Panc1 (cell line): ENCODE measurements at regions not wholly inside any gene's neighbourhood (a gene's known extent, or its start where the extent isn't known, plus 50 kb on each side); places are given as distances from the start of the nearest gene placed in this dataset.

ENCODE experiments used
- ATAC-seq: fragments of 200-7000 bp; cut with Tn5 transposase; 2 replicates; pipeline ENCODE4 v1.9.1; 2020; ENCODE audit warnings: mild to moderate bottlenecking, moderate library complexity
- BruUV-seq: library from RNA; stranded (reverse); fragments of 400-500 nt; replicated peaks from 2 replicates; lab custom pipeline; 2021; lab: Mats Ljungman, UMichigan
- CTCF ChIA-PET: fragments of 300-600 bp; sonication (Branson Sonifier 250); formaldehyde crosslinking; loops from one replicate; lab custom pipeline; 2022; ENCODE audit warnings: antibody characterized with exemption; lab: Charles Lee
- POLR2A ChIA-PET: fragments of 300-600 bp; sonication (Branson Sonifier 250); formaldehyde crosslinking; loops from one replicate; lab custom pipeline; 2022; ENCODE audit warnings: antibody characterized with exemption; lab: Charles Lee
- DNase-seq: peaks from one replicate; pipeline ENCODE4 v3.0.0-alpha.2; 2010; ENCODE audit warnings: low read depth, low spot score
- H3K27ac ChIP-seq: 2 replicates; pipeline ENCODE4 v1.5.1; 2011; ENCODE audit warnings: mild to moderate bottlenecking, low read length, inconsistent platforms
- H3K27me3 ChIP-seq: fragments of 200-500 bp; sonication (Bioruptor generic); 2 replicates; pipeline ENCODE4 v1.6.0; 2014; ENCODE audit warnings: low read length, inconsistent platforms; ENCODE audit not compliant: control insufficient read depth, insufficient read depth
- H3K36me3 ChIP-seq: fragments of 200-500 bp; sonication (Bioruptor generic); 2 replicates; pipeline ENCODE4 v1.5.1; 2014; ENCODE audit warnings: inconsistent platforms, mild to moderate bottlenecking, low read length, moderate library complexity; ENCODE audit not compliant: control insufficient read depth, insufficient read depth
- H3K4me1 ChIP-seq: 2 replicates; pipeline ENCODE4 v1.5.1; 2011; ENCODE audit warnings: inconsistent platforms, mild to moderate bottlenecking, low read length, moderate library complexity; ENCODE audit not compliant: control insufficient read depth, insufficient read depth
- H3K4me3 ChIP-seq, 2 experiments: 2 replicates each; pipeline ENCODE4 v1.5.1; 2011 to 2012; ENCODE audit warnings: low read depth in 2 of 2, low read length in 2 of 2, mild to moderate bottlenecking in 2 of 2, inconsistent platforms in 1 of 2, moderate library complexity in 1 of 2
- H3K9me3 ChIP-seq: fragments of 200-500 bp; sonication (Bioruptor generic); 2 replicates; pipeline ENCODE4 v1.5.1; 2014; ENCODE audit warnings: low read depth, mild to moderate bottlenecking, inconsistent platforms, low read length, moderate library complexity; ENCODE audit not compliant: control insufficient read depth, insufficient read depth
- CTCF ChIP-seq: fragments of 450-650 bp; IDR thresholded peaks from 2 replicates; pipeline ENCODE4 v1.5.1; 2017; ENCODE audit warnings: mild to moderate bottlenecking
- POLR2AphosphoS5 ChIP-seq: IDR thresholded peaks from 2 replicates; pipeline ENCODE4 v1.6.1; 2012; ENCODE audit warnings: mild to moderate bottlenecking, low read depth, low read length, moderate library complexity
- SIN3A ChIP-seq: IDR thresholded peaks from 2 replicates; pipeline ENCODE4 v1.6.1; 2012; ENCODE audit warnings: low read depth, mild to moderate bottlenecking, low read length, moderate library complexity, borderline replicate concordance; ENCODE audit not compliant: insufficient read depth
- TCF7L2 ChIP-seq: IDR thresholded peaks from 2 replicates; pipeline ENCODE4 v1.6.1; 2011; ENCODE audit warnings: mild to moderate bottlenecking, low read depth, low read length, inconsistent platforms
- in situ Hi-C: cut with HindIII; loops from 2 replicates; pipeline ENCODE4 v1.10.0; 2016; ENCODE audit warnings: low sequenced_read_pairs, low pct_unique_long_range_greater_than_20kb
- intact Hi-C: fragments of 100-400 bp; cut with micrococcal nuclease; formaldehyde crosslinking; loops from one replicate; pipeline ENCODE4 v1.10.0; 2022; ENCODE audit not compliant: unreplicated experiment
- TF ChIP-seq, protein P1 (sequence below), 2 experiments: IDR thresholded peaks; 2 replicates each; pipeline ENCODE4 v1.6.1; 2011 to 2012; ENCODE audit warnings: low read depth in 2 of 2, control low read depth in 1 of 2, low read length in 1 of 2, mild to moderate bottlenecking in 1 of 2, moderate library complexity in 1 of 2; ENCODE audit not compliant: insufficient read depth in 1 of 2

DNA sequence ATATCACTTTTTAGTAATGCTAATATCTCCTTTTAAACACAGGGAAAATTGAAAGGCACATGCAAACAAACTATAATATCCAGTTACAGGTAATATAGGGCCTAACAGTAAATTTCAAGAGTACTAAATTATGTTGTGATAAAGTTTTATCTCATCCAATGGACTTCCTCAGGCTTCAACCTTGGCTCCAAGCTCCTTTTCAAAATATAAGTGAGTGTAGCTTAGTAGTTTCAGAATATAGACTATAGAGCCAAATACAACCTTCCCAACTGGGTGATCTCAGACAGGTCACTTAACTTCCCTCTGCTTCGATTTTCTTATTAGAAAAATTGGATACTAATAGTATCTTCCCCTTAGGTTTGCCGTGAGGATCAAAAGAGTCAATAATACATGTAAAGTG is 93.5 kb upstream of the PARD3B start:
- intact Hi-C loops, result no loop called here
- in situ Hi-C loops, result no loop called here
- ATAC-seq, result no peak

DNA sequence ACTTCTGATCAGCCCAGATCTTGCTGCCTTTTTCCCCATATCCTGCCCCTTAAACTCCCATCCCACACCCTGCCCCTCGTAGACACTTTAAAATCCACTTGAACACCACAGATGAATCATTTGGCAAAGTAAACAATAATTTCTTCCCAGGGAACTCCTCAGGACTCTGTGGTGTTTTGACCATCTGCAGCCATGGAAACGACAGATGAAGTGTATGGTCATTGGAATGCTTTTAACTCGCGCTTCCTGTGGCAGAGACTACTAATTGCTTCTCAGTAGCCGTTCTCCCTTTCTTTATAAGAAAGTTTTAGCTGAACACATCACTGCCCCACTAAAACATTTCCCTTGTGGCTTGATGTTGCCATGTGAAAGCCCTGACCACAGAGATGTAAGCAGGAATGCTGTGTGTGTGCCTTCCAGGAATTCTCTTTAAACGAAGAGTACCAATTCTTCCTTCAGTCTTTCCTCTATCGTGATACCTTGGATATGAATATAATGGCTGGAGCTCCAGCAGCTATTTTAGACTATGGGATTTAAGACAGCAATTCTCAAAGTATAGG is 92.7 kb upstream of the PARD3B start:
- H3K4me1 ChIP-seq, result no peaks in the 10 kb centered on the region
- ChIA-PET POLR2A (no interaction called here), CTCF (no interaction called here)
- no peak overlapping the region for H3K27ac ChIP-seq
- TF ChIP-seq POLR2AphosphoS5 (no peak), TCF7L2 (no peak), CTCF (no peak), SIN3A (no peak)
- TF ChIP-seq, protein P1, sequence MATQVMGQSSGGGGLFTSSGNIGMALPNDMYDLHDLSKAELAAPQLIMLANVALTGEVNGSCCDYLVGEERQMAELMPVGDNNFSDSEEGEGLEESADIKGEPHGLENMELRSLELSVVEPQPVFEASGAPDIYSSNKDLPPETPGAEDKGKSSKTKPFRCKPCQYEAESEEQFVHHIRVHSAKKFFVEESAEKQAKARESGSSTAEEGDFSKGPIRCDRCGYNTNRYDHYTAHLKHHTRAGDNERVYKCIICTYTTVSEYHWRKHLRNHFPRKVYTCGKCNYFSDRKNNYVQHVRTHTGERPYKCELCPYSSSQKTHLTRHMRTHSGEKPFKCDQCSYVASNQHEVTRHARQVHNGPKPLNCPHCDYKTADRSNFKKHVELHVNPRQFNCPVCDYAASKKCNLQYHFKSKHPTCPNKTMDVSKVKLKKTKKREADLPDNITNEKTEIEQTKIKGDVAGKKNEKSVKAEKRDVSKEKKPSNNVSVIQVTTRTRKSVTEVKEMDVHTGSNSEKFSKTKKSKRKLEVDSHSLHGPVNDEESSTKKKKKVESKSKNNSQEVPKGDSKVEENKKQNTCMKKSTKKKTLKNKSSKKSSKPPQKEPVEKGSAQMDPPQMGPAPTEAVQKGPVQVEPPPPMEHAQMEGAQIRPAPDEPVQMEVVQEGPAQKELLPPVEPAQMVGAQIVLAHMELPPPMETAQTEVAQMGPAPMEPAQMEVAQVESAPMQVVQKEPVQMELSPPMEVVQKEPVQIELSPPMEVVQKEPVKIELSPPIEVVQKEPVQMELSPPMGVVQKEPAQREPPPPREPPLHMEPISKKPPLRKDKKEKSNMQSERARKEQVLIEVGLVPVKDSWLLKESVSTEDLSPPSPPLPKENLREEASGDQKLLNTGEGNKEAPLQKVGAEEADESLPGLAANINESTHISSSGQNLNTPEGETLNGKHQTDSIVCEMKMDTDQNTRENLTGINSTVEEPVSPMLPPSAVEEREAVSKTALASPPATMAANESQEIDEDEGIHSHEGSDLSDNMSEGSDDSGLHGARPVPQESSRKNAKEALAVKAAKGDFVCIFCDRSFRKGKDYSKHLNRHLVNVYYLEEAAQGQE (IDR thresholded peaks at IDR 0.05; ENCODE audit: insufficient read depth in 1 of 2, low read depth in 2 of 2, low read length in 1 of 2), result no peak
- no peaks in the 10 kb centered on the region for H3K27me3 ChIP-seq
- in situ Hi-C loops, result no loop called here
- DNase-seq, result peak; percentile 18
- ATAC-seq, result peak; percentile 77; the same call in 1 of the 2 replicates
- no peaks in the 10 kb centered on the region for H3K9me3 ChIP-seq
- BruUV-seq, result no TSS peak
- H3K36me3 ChIP-seq, result no peaks in the 10 kb centered on the region
- no peak overlapping the region for H3K4me3 ChIP-seq
- intact Hi-C loops, result no loop called here

More for the DNA sequence above, 93.5 kb upstream of the PARD3B start:
- no peak for DNase-seq
- ChIA-PET POLR2A (no interaction called here), CTCF (no interaction called here)
- BruUV-seq, result no TSS peak
- no peaks in the 10 kb centered on the region for H3K36me3 ChIP-seq
- no peak for TF ChIP-seq CTCF
- no peak for TF ChIP-seq SIN3A
- TF ChIP-seq TCF7L2, result no peak
- no peak for TF ChIP-seq POLR2AphosphoS5
- TF ChIP-seq, protein P1 (IDR thresholded peaks at IDR 0.05; ENCODE audit: insufficient read depth in 1 of 2, low read depth in 2 of 2, low read length in 1 of 2), result no peak
- H3K27ac ChIP-seq, result no peak overlapping the region
- no peaks in the 10 kb centered on the region for H3K9me3 ChIP-seq
- no peak overlapping the region for H3K4me3 ChIP-seq
- H3K27me3 ChIP-seq, result no peaks in the 10 kb centered on the region
- H3K4me1 ChIP-seq, result no peaks in the 10 kb centered on the region
